ENCODE measurements at regions not wholly inside any gene's neighbourhood (a gene's known extent, or its start where the extent isn't known, plus 50 kb on each side); places are given as distances from the start of the nearest gene placed in this dataset.

DNA sequence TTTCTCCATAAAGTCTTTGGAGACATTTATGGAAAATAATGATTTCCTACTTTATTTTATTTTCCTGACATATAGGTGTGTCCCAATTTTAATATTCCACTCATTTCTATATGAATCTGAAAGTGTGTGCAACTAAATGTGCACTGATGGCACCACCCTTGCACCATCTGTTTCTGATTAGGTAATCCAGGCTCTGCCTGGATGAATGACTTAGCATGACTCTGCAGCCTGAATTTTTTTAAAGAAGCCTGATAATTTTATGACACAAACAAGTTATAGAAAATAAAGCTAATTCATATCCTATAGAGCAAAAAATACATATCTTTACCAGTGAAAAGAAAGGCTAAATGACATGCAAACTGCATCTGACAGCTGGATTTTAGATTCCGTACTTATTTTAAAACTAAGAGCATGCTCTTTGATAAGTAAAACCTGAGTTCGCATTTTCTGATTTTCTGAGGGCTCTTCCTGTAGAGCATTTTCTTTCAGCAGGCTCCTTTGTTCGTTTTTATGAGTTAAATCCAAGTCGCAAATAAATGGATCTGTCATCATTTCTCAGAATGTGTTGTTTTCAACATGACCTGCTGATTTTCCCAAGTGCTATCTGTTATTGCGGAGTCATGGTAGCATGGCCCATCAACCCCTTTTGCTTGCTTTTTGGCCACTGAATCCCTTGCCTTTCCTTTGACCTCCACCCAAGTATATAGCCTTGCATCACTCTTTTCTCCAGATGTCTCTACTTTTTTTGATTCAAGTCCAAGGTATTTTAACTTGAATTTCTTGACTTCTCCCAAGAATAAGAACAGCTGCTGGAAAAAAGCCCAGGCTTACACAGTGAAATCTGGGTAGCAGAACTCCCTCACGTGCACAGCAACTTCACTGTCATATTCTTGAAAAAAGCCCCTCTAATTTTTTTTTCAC lies 52.8 kb upstream of the LYPLAL1 start:
- no peak for DNase-seq

DNA sequence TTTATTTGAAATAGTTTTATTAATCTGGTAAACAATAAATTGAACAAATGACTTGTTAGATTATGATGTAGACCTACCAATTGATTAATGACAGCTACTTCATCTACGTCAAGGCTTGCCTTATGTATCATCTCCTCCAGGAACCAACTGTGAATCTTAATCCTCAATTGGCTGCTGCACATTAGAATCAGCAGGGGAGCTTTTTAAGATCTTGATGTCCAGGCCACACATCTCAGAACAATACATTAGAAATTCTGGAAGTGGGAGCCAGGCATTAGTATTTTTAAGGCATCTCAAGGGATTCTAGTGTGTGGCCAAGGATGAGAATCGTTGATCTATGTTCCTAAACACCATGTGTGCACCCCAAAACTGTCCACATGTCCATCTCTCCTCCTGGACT lies 52.0 kb upstream of the LYPLAL1 start:
- no peak for DNase-seq

DNA sequence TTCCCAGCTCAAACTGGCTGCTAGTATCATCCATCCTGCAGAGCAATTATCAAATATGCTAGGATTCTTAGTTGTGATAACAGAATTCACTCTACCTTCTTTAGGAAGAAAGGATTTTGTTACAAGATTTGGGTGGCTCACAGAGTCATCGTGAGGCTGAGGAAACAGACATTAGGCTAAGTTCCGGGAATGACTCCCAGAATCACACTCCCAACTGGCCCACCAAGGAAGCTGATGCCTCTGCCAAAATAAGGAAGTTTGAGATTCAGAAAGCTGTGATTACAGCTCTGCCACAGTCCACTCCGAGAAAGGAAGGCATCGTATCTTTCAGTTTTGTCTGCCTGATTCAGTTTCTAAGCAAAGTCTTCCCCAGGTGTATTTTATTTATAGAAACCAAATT lies 50.6 kb upstream of the LYPLAL1 start:
- no peak for DNase-seq
